SH-SY5Y (cell line): ENCODE measurements at regions not wholly inside any gene's neighbourhood (a gene's known extent, or its start where the extent isn't known, plus 50 kb on each side); places are given as distances from the start of the nearest gene placed in this dataset.

Experiments used
- GATA2 ChIP-seq: IDR thresholded peaks from 2 replicates; pipeline ENCODE4 v1.6.1; 2011; ENCODE audit warnings: mild to moderate bottlenecking, low read depth, low read length
- GATA3 ChIP-seq: IDR thresholded peaks from 2 replicates; pipeline ENCODE4 v1.6.1; 2011; ENCODE audit warnings: low read depth, mild to moderate bottlenecking, low read length, moderate library complexity

GRCh38 chr9:82555031-82555430 lies 507.9 kb downstream of the RASEF start:
- TF ChIP-seq GATA3 (peak; percentile 39; the same call in 1 of the 2 replicates), GATA2 (peak; percentile 62; the same call in 1 of the 2 replicates)
